ENCODE measurements at regions not wholly inside any gene's neighbourhood (a gene's known extent, or its start where the extent isn't known, plus 50 kb on each side); places are given as distances from the start of the nearest gene placed in this dataset.

- H3K27me3 ChIP-seq (ENCODE audit: insufficient read depth), result no peaks in the 10 kb centered on the region
- Mint-ChIP-seq H3K9me3 (no peaks in the 10 kb centered on the region), H3K27me3 (ENCODE audit: insufficient read depth, low read depth, poor library complexity) (no peaks in the 10 kb centered on the region), H3K27ac (no peak overlapping the region), H3K4me1 (peaks cover 5% of the 10 kb centered on the region; the same call in 2 of the 3 replicates), H3K4me3 (no peak overlapping the region), H3K36me3 (ENCODE audit: low read depth) (no peaks in the 10 kb centered on the region)
- peaks cover 3% of the 10 kb centered on the region; the same call in 1 of the 2 replicates for H3K9me2 ChIP-seq (ENCODE audit: insufficient read depth)
- TF ChIP-seq EZH2 (IDR thresholded peaks at IDR 0.05; ENCODE audit: low read depth, unreplicated experiment) (no peak), CTCF (conservative IDR thresholded peaks at IDR 0.05; ENCODE audit: low read depth in 2 of 2) (no peak), JUNB (IDR thresholded peaks at IDR 0.05; ENCODE audit: unreplicated experiment) (no peak), ETS1 (IDR thresholded peaks at IDR 0.05) (no peak), STAT1 (IDR thresholded peaks at IDR 0.05; ENCODE audit: unreplicated experiment) (no peak), ZNF331 (CRISPR knock-in tag; IDR thresholded peaks at IDR 0.05; ENCODE audit: low read depth) (no peak)
- H3K4me1 ChIP-seq (ENCODE audit: insufficient read depth), result peaks cover 5% of the 10 kb centered on the region; the same call in 1 of the 2 replicates
- DNase-seq (ENCODE audit: low spot score) (no peak), ATAC-seq (no peak)
- H3K79me2 ChIP-seq (replicated peaks; ENCODE audit: insufficient read depth), result no peaks in the 10 kb centered on the region
- H3F3A ChIP-seq (replicated peaks; ENCODE audit: low read depth), result no peaks in the 10 kb centered on the region
- H3K27ac ChIP-seq (ENCODE audit: low read depth), result no peak overlapping the region
- H2AFZ ChIP-seq, result no peak overlapping the region; the same call in 1 of the 2 replicates
- no peaks in the 10 kb centered on the region for H4K20me1 ChIP-seq (replicated peaks; ENCODE audit: insufficient read depth)
- no peak overlapping the region for H3K4me2 ChIP-seq
- H3K4me3 ChIP-seq, result no peak overlapping the region
- H3K36me3 ChIP-seq (ENCODE audit: insufficient read depth), result no peaks in the 10 kb centered on the region
Observed at GRCh38 chr7:125668321-125668993, 738.8 kb upstream of the POT1 start.

DNA sequence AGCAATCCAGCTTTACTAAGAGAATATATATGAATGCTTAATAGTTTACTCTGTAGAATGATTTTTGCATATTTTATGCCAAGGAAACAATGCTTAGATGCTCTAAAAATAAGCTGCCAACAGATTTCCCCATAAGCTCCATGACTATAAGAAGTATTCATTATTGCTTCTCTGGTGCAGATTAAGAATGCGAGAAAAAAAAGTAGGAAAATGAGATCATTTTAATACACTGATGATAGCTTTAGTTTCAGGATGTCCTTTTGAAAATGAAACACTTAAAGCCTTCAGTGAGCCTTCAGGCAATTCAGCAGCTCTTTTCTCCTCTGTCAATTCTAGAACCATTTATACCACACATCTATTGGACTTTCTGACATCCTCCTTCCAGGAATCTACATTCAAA is 735.0 kb upstream of the POT1 start:
- DNase-seq (ENCODE audit: low spot score), result no peak
- H3K79me2 ChIP-seq (replicated peaks; ENCODE audit: insufficient read depth), result no peaks in the 10 kb centered on the region
- no peak overlapping the region for H3K27ac ChIP-seq (ENCODE audit: low read depth)
- H2AFZ ChIP-seq, result no peak overlapping the region
- H4K20me1 ChIP-seq (replicated peaks; ENCODE audit: insufficient read depth), result no peaks in the 10 kb centered on the region
- no peaks in the 10 kb centered on the region; the same call in 1 of the 2 replicates for H3K36me3 ChIP-seq (ENCODE audit: insufficient read depth)
- H3K4me1 ChIP-seq (ENCODE audit: insufficient read depth), result peaks cover 24% of the 10 kb centered on the region
- no peak overlapping the region for H3K4me2 ChIP-seq
- Mint-ChIP-seq H3K27me3 (ENCODE audit: insufficient read depth, low read depth, poor library complexity) (no peaks in the 10 kb centered on the region), H3K4me3 (no peak overlapping the region), H3K36me3 (ENCODE audit: low read depth) (peaks cover 19% of the 10 kb centered on the region), H3K4me1 (peaks cover 26% of the 10 kb centered on the region), H3K27ac (no peak overlapping the region), H3K9me3 (peaks cover 13% of the 10 kb centered on the region; the same call in 2 of the 3 replicates)
- H3K4me3 ChIP-seq, result no peak overlapping the region
- no peaks in the 10 kb centered on the region for H3F3A ChIP-seq (replicated peaks; ENCODE audit: low read depth)
- H3K9me2 ChIP-seq (ENCODE audit: insufficient read depth), result peaks cover 3% of the 10 kb centered on the region; the same call in 1 of the 2 replicates
- TF ChIP-seq NANOG (IDR thresholded peaks at IDR 0.05; ENCODE audit: borderline replicate concordance) (no peak), CTCF (conservative IDR thresholded peaks at IDR 0.05; ENCODE audit: low read depth in 2 of 2) (no peak), EZH2 (IDR thresholded peaks at IDR 0.05; ENCODE audit: low read depth, unreplicated experiment) (no peak), ZNF331 (CRISPR knock-in tag; IDR thresholded peaks at IDR 0.05; ENCODE audit: low read depth) (no peak), POLR2AphosphoS5 (IDR thresholded peaks at IDR 0.05; ENCODE audit: low read depth) (no peak), CREB1 (CRISPR knock-in tag; IDR thresholded peaks at IDR 0.05; ENCODE audit: low read depth) (no peak)
- TF ChIP-seq, protein P1, sequence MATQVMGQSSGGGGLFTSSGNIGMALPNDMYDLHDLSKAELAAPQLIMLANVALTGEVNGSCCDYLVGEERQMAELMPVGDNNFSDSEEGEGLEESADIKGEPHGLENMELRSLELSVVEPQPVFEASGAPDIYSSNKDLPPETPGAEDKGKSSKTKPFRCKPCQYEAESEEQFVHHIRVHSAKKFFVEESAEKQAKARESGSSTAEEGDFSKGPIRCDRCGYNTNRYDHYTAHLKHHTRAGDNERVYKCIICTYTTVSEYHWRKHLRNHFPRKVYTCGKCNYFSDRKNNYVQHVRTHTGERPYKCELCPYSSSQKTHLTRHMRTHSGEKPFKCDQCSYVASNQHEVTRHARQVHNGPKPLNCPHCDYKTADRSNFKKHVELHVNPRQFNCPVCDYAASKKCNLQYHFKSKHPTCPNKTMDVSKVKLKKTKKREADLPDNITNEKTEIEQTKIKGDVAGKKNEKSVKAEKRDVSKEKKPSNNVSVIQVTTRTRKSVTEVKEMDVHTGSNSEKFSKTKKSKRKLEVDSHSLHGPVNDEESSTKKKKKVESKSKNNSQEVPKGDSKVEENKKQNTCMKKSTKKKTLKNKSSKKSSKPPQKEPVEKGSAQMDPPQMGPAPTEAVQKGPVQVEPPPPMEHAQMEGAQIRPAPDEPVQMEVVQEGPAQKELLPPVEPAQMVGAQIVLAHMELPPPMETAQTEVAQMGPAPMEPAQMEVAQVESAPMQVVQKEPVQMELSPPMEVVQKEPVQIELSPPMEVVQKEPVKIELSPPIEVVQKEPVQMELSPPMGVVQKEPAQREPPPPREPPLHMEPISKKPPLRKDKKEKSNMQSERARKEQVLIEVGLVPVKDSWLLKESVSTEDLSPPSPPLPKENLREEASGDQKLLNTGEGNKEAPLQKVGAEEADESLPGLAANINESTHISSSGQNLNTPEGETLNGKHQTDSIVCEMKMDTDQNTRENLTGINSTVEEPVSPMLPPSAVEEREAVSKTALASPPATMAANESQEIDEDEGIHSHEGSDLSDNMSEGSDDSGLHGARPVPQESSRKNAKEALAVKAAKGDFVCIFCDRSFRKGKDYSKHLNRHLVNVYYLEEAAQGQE (IDR thresholded peaks at IDR 0.05; ENCODE audit: unreplicated experiment), result no peak
- no peak for ATAC-seq
- no peaks in the 10 kb centered on the region for H3K27me3 ChIP-seq (ENCODE audit: insufficient read depth)

All from GM23338 (cell line).